ENCODE measurements at regions not wholly inside any gene's neighbourhood (a gene's known extent, or its start where the extent isn't known, plus 50 kb on each side); places are given as distances from the start of the nearest gene placed in this dataset.
"Not testable (repeated sequence)": the region's sequence is repeated elsewhere in the genome, so short reads cannot be mapped to it uniquely, and the experiment has no call there.

- Histone ChIP-seq H3K36me3 (no peaks in the 10 kb centered on the region), H3K9me3 (no peaks in the 10 kb centered on the region), H3K4me1 (ENCODE audit: control insufficient read depth in 1 of 2, low read depth in 2 of 2) (no peaks in the 10 kb centered on the region), H3K4me3 (no peak overlapping the region), H3K27ac (no peak overlapping the region), H3K27me3 (replicated peaks; ENCODE audit: insufficient read depth) (no peaks in the 10 kb centered on the region)
- DNase-seq (ENCODE audit: low spot score): no peak
- TF ChIP-seq CTCF (IDR thresholded peaks at IDR 0.05): no peak
- ATAC-seq (ENCODE audit: insufficient number of reproducible peaks, low FRiP score, low read depth): no peak
These were observed 419.4 kb upstream of the MIR17HG start for GRCh38 chr13:90928109-90928508.

- Histone ChIP-seq H3K27ac (no peak overlapping the region), H3K9me3 (no peaks in the 10 kb centered on the region), H3K4me1 (ENCODE audit: control insufficient read depth in 1 of 2, low read depth in 2 of 2) (no peaks in the 10 kb centered on the region), H3K4me3 (no peak overlapping the region), H3K36me3 (no peaks in the 10 kb centered on the region), H3K27me3 (replicated peaks; ENCODE audit: insufficient read depth) (no peaks in the 10 kb centered on the region)
- TF ChIP-seq CTCF (IDR thresholded peaks at IDR 0.05): no peak
- ATAC-seq (ENCODE audit: insufficient number of reproducible peaks, low FRiP score, low read depth) (no peak), DNase-seq (ENCODE audit: low spot score) (no peak)
These were observed 414.2 kb upstream of the MIR17HG start for GRCh38 chr13:90933097-90933826.

- no peaks in the 10 kb centered on the region for H3K27me3 ChIP-seq (replicated peaks; ENCODE audit: insufficient read depth)
- no peaks in the 10 kb centered on the region for H3K4me1 ChIP-seq (ENCODE audit: control insufficient read depth in 1 of 2, low read depth in 2 of 2)
- no peak overlapping the region for H3K27ac ChIP-seq
- H3K9me3 ChIP-seq: no peaks in the 10 kb centered on the region
- H3K4me3 ChIP-seq: no peak overlapping the region
- TF ChIP-seq CTCF (IDR thresholded peaks at IDR 0.05): no peak
- ATAC-seq (ENCODE audit: insufficient number of reproducible peaks, low FRiP score, low read depth) (no peak), DNase-seq (ENCODE audit: low spot score) (no peak)
- no peaks in the 10 kb centered on the region for H3K36me3 ChIP-seq
These were observed 412.7 kb upstream of the MIR17HG start for GRCh38 chr13:90934741-90935140.

GRCh38 chr13:90938848-90939247, 408.6 kb upstream of the MIR17HG start:
- Histone ChIP-seq H3K4me1 (ENCODE audit: control insufficient read depth in 1 of 2, low read depth in 2 of 2) (no peaks in the 10 kb centered on the region), H3K9me3 (no peaks in the 10 kb centered on the region), H3K4me3 (no peak overlapping the region), H3K36me3 (no peaks in the 10 kb centered on the region), H3K27ac (no peak overlapping the region), H3K27me3 (replicated peaks; ENCODE audit: insufficient read depth) (no peaks in the 10 kb centered on the region)
- DNase-seq (ENCODE audit: low spot score) (no peak), ATAC-seq (ENCODE audit: insufficient number of reproducible peaks, low FRiP score, low read depth) (no peak)
- TF ChIP-seq CTCF (IDR thresholded peaks at IDR 0.05): no peak

GRCh38 chr13:90943946-90944345, 403.5 kb upstream of the MIR17HG start:
- Histone ChIP-seq H3K9me3 (no peaks in the 10 kb centered on the region), H3K27me3 (replicated peaks; ENCODE audit: insufficient read depth) (no peaks in the 10 kb centered on the region), H3K27ac (no peak overlapping the region), H3K4me1 (ENCODE audit: control insufficient read depth in 1 of 2, low read depth in 2 of 2) (no peaks in the 10 kb centered on the region), H3K36me3 (no peaks in the 10 kb centered on the region), H3K4me3 (no peak overlapping the region)
- DNase-seq (ENCODE audit: low spot score) (no peak), ATAC-seq (ENCODE audit: insufficient number of reproducible peaks, low FRiP score, low read depth) (no peak)
- no peak for TF ChIP-seq CTCF (IDR thresholded peaks at IDR 0.05)

DNA sequence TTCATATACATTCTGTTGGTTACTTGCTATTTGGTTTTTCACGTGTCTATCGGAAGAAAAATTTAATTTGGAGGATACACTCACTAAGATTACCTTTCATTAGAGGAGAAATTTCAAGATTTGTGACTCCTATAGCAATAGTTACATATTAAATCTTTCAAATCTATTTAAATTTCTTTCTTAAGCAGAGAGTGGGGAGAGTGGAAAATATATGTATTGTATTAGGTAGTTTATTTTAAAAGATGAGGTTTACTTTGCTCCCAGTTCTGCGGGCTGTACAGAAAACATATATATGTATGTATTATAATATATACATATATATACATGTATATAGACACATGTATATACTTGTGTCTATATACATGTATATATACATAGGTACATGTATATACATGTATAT, 402.3 kb upstream of the MIR17HG start:
- not testable (repeated sequence) for H3K36me3 ChIP-seq; H3K27ac ChIP-seq; ATAC-seq (ENCODE audit: insufficient number of reproducible peaks, low FRiP score, low read depth); H3K4me3 ChIP-seq; H3K9me3 ChIP-seq; H3K27me3 ChIP-seq (replicated peaks; ENCODE audit: insufficient read depth); H3K4me1 ChIP-seq (ENCODE audit: control insufficient read depth in 1 of 2, low read depth in 2 of 2); DNase-seq (ENCODE audit: low spot score)

- H3K4me1 ChIP-seq (ENCODE audit: control insufficient read depth in 1 of 2, low read depth in 2 of 2); H3K27ac ChIP-seq; H3K36me3 ChIP-seq; ATAC-seq (ENCODE audit: insufficient number of reproducible peaks, low FRiP score, low read depth); H3K4me3 ChIP-seq; DNase-seq (ENCODE audit: low spot score); H3K27me3 ChIP-seq (replicated peaks; ENCODE audit: insufficient read depth); H3K9me3 ChIP-seq: not testable (repeated sequence)
These were observed 401.4 kb upstream of the MIR17HG start for GRCh38 chr13:90946125-90946524.

Data from thoracic aorta (tissue), 2 donors.